Hepatocyte (in vitro differentiated cells): ENCODE measurements at regions not wholly inside any gene's neighbourhood (a gene's known extent, or its start where the extent isn't known, plus 50 kb on each side); places are given as distances from the start of the nearest gene placed in this dataset.

ENCODE experiments used
- DNase-seq: peaks from one replicate; pipeline ENCODE4 v3.0.0-alpha.2; 2016; ENCODE audit warnings: low spot score
- H2AFZ ChIP-seq: fragments of 200-600 bp; sonication (generic); 2 replicates; pipeline ENCODE4 v1.6.0; 2016; ENCODE audit warnings: antibody characterized with exemption, mild to moderate bottlenecking
- H3K27ac ChIP-seq: fragments of 200-600 bp; sonication (generic); 2 replicates; pipeline ENCODE4 v1.5.1; 2016; ENCODE audit warnings: mild to moderate bottlenecking
- H3K27me3 ChIP-seq: fragments of 200-600 bp; sonication (generic); 2 replicates; pipeline ENCODE4 v1.6.1; 2016
- H3K36me3 ChIP-seq: fragments of 200-600 bp; sonication (generic); replicated peaks from 2 replicates; pipeline ENCODE4 v1.5.1; 2016; ENCODE audit warnings: low read depth; ENCODE audit not compliant: insufficient read depth
- H3K4me1 ChIP-seq: fragments of 200-600 bp; sonication (generic); 2 replicates; pipeline ENCODE4 v1.5.1; 2016; ENCODE audit warnings: mild to moderate bottlenecking, moderate library complexity; ENCODE audit not compliant: insufficient read depth
- H3K4me2 ChIP-seq: fragments of 200-600 bp; sonication (generic); 2 replicates; pipeline ENCODE4 v1.6.0; 2016
- H3K4me3 ChIP-seq: fragments of 200-600 bp; sonication (generic); 2 replicates; pipeline ENCODE4 v1.5.1; 2016; ENCODE audit warnings: mild to moderate bottlenecking
- H3K79me2 ChIP-seq: fragments of 200-600 bp; sonication (generic); 2 replicates; pipeline ENCODE4 v1.6.0; 2017; ENCODE audit warnings: mild to moderate bottlenecking
- H3K9me2 ChIP-seq: fragments of 200-600 bp; sonication (generic); replicated peaks from 2 replicates; pipeline ENCODE4 v1.6.0; 2017; ENCODE audit warnings: mild to moderate bottlenecking; ENCODE audit not compliant: insufficient read depth
- H3K9me3 ChIP-seq: fragments of 200-600 bp; sonication (generic); 2 replicates; pipeline ENCODE4 v1.5.1; 2016; ENCODE audit warnings: low read depth, mild to moderate bottlenecking
- H4K20me1 ChIP-seq: fragments of 200-600 bp; sonication (generic); 2 replicates; pipeline ENCODE4 v1.6.0; 2016; ENCODE audit warnings: mild to moderate bottlenecking; ENCODE audit not compliant: insufficient read depth, poor library complexity, severe bottlenecking
- CTCF ChIP-seq: fragments of 200-600 bp; sonication (generic); IDR thresholded peaks from 2 replicates; pipeline ENCODE4 v1.5.1; 2016; ENCODE audit warnings: antibody characterized with exemption, mild to moderate bottlenecking; ENCODE audit not compliant: poor library complexity
- EZH2 ChIP-seq: fragments of 200-600 bp; sonication (generic); IDR thresholded peaks from 2 replicates; pipeline ENCODE4 v1.6.1; 2016; ENCODE audit warnings: antibody characterized with exemption, mild to moderate bottlenecking, borderline replicate concordance
- EZH2phosphoT487 ChIP-seq: fragments of 200-600 bp; sonication (generic); IDR thresholded peaks from one replicate; pipeline ENCODE4 v1.6.1; 2018; ENCODE audit warnings: antibody characterized with exemption, mild to moderate bottlenecking, low read depth, moderate library complexity; ENCODE audit not compliant: unreplicated experiment, severe bottlenecking
- WGBS: methylation state at CpG from one replicate; pipeline ENCODE4 v1.1.6; 2016; ENCODE audit warnings: low lambda C conversion rate; ENCODE audit errors: missing lambda C conversion rate; 5-methylcytosine and 5-hydroxymethylcytosine counted together

DNA sequence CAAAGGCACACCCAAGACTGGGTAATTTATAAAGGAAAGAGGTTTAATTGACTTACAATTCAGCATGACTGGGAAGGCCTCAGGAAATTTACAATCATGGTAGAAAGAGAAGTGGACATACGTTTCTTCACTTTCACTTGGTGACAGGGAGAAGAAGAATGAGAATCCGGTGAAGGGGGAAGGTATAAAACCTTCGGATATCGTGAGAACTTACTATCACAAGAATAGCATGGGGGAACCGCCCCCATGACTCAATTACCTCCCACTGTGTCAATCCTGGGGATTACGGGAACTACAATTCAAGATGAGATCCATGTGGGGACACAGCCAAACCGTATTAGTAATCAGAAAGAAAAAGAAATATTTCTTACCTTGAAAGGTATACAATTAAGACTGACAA, 782.9 kb upstream of the HS3ST1 start:
- Histone ChIP-seq H3K27me3 (no peaks in the 10 kb centered on the region), H3K4me2 (no peak overlapping the region), H3K9me2 (no peaks in the 10 kb centered on the region), H4K20me1 (no peaks in the 10 kb centered on the region), H3K9me3 (no peaks in the 10 kb centered on the region), H3K36me3 (no peaks in the 10 kb centered on the region), H3K4me1 (no peaks in the 10 kb centered on the region), H3K27ac (no peak overlapping the region), H2AFZ (no peak overlapping the region), H3K4me3 (no peak overlapping the region), H3K79me2 (no peaks in the 10 kb centered on the region)
- 66% methylated on average over 7 of the region's 7 CpGs for WGBS
- TF ChIP-seq CTCF, result no peak
- TF ChIP-seq EZH2phosphoT487, result no peak
- TF ChIP-seq EZH2, result no peak
- no peak for DNase-seq

- H3K27ac ChIP-seq, result no peak overlapping the region
- no peak overlapping the region for H3K4me2 ChIP-seq
- no peaks in the 10 kb centered on the region for H3K4me1 ChIP-seq
- H3K36me3 ChIP-seq, result no peaks in the 10 kb centered on the region
- no peak overlapping the region for H2AFZ ChIP-seq
- no peaks in the 10 kb centered on the region for H3K79me2 ChIP-seq
- H4K20me1 ChIP-seq, result no peaks in the 10 kb centered on the region
- H3K4me3 ChIP-seq, result no peak overlapping the region
- no peaks in the 10 kb centered on the region for H3K27me3 ChIP-seq
- 71% methylated on average over 3 of the region's 3 CpGs for WGBS
- H3K9me3 ChIP-seq, result no peaks in the 10 kb centered on the region
- TF ChIP-seq EZH2 (no peak), CTCF (no peak), EZH2phosphoT487 (no peak)
- no peak for DNase-seq
- no peaks in the 10 kb centered on the region for H3K9me2 ChIP-seq
These were observed 778.7 kb upstream of the HS3ST1 start for GRCh38 chr4:12207396-12207795.

GRCh38 chr4:12206091-12206490, 777.4 kb upstream of the HS3ST1 start:
- TF ChIP-seq EZH2, result no peak
- TF ChIP-seq EZH2phosphoT487, result no peak
- no peak for TF ChIP-seq CTCF
- no peak overlapping the region for H3K4me2 ChIP-seq
- H2AFZ ChIP-seq, result no peak overlapping the region
- no peaks in the 10 kb centered on the region for H3K79me2 ChIP-seq
- H3K9me2 ChIP-seq, result no peaks in the 10 kb centered on the region
- no peak overlapping the region for H3K4me3 ChIP-seq
- H3K36me3 ChIP-seq, result no peaks in the 10 kb centered on the region
- no peak for DNase-seq
- H3K27ac ChIP-seq, result no peak overlapping the region
- H4K20me1 ChIP-seq, result no peaks in the 10 kb centered on the region
- H3K27me3 ChIP-seq, result no peaks in the 10 kb centered on the region
- 81% methylated on average over 4 of the region's 4 CpGs for WGBS
- H3K4me1 ChIP-seq, result no peaks in the 10 kb centered on the region
- H3K9me3 ChIP-seq, result no peaks in the 10 kb centered on the region

- no peak for DNase-seq
- TF ChIP-seq EZH2phosphoT487, result no peak
- no peak for TF ChIP-seq EZH2
- TF ChIP-seq CTCF, result no peak
- H4K20me1 ChIP-seq, result no peaks in the 10 kb centered on the region
- H3K4me2 ChIP-seq, result no peak overlapping the region
- no peak overlapping the region for H2AFZ ChIP-seq
- H3K9me3 ChIP-seq, result no peaks in the 10 kb centered on the region
- H3K27ac ChIP-seq, result no peak overlapping the region
- H3K4me3 ChIP-seq, result no peak overlapping the region
- no peaks in the 10 kb centered on the region for H3K27me3 ChIP-seq
- H3K36me3 ChIP-seq, result no peaks in the 10 kb centered on the region
- no peaks in the 10 kb centered on the region for H3K4me1 ChIP-seq
- WGBS, result 88% methylated on average over 4 of the region's 4 CpGs
- H3K9me2 ChIP-seq, result no peaks in the 10 kb centered on the region
- no peaks in the 10 kb centered on the region for H3K79me2 ChIP-seq
These were observed 775.3 kb upstream of the HS3ST1 start for GRCh38 chr4:12203945-12204344.
